Right atrium auricular region (tissue), 2 donors: ENCODE measurements at regions not wholly inside any gene's neighbourhood (a gene's known extent, or its start where the extent isn't known, plus 50 kb on each side); places are given as distances from the start of the nearest gene placed in this dataset.

Source experiments
- DNase-seq: peaks from one replicate; pipeline ENCODE4 v3.0.0-alpha.2; 2019; ENCODE audit warnings: low spot score
- H3K27ac ChIP-seq, 2 donors: fragments of 200-600 bp; sonication (generic); 1 replicate in 1 of 2; 2 replicates in 1 of 2; pipeline ENCODE4 v1.5.1; 2016 to 2019
- H3K27me3 ChIP-seq, 2 donors: fragments of 200-600 bp; sonication (generic); one replicate each; pipeline versions ENCODE4 v1.5.1 to v1.6.0; 2017 to 2019
- H3K36me3 ChIP-seq: fragments of 200-600 bp; sonication (generic); one replicate; pipeline ENCODE4 v1.5.1; 2016
- H3K4me1 ChIP-seq, 2 donors: fragments of 200-600 bp; sonication (generic); one replicate each; pipeline versions ENCODE4 v1.5.1 to v1.6.0; 2017 to 2019
- H3K4me3 ChIP-seq, 2 donors: fragments of 200-600 bp; sonication (generic); 1 replicate in 1 of 2; 2 replicates in 1 of 2; pipeline ENCODE4 v1.5.1; 2017 to 2019; ENCODE audit warnings: mild to moderate bottlenecking in 1 of 2, moderate library complexity in 1 of 2
- H3K9me3 ChIP-seq, 2 donors: fragments of 200-600 bp; sonication (generic); one replicate each; pipeline ENCODE4 v1.5.1; 2019
- TF ChIP-seq, protein P1 (sequence below), 2 donors: fragments of 200-600 bp; sonication (generic); IDR thresholded peaks; one replicate each; pipeline ENCODE4 v1.5.1; 2019; ENCODE audit warnings: antibody characterized with exemption in 2 of 2

DNA sequence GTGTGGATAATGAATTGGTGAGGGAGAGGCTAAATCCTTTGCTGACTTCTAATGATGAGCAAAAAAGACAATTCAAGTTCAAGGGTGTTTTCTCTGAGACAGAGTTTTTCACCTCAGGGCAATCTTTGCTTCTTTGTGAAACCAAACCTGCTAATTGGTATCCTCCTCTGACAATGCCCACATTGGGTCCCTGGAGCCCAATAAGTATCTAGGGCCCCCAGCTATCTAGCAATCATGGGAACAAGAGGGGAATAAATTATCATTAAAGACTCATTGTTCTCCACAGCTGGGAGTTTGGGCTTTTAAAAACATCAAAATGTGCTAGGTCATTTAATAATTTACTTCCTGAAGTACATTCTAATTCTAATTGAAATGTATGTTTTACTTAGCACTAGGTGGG, 227.3 kb downstream of the TMEM167A start:
- Histone ChIP-seq H3K27ac (no peak overlapping the region), H3K9me3 (no peaks in the 10 kb centered on the region), H3K4me1 (no peaks in the 10 kb centered on the region), H3K4me3 (no peak overlapping the region), H3K27me3 (no peaks in the 10 kb centered on the region), H3K36me3 (no peaks in the 10 kb centered on the region)
- TF ChIP-seq, protein P1, sequence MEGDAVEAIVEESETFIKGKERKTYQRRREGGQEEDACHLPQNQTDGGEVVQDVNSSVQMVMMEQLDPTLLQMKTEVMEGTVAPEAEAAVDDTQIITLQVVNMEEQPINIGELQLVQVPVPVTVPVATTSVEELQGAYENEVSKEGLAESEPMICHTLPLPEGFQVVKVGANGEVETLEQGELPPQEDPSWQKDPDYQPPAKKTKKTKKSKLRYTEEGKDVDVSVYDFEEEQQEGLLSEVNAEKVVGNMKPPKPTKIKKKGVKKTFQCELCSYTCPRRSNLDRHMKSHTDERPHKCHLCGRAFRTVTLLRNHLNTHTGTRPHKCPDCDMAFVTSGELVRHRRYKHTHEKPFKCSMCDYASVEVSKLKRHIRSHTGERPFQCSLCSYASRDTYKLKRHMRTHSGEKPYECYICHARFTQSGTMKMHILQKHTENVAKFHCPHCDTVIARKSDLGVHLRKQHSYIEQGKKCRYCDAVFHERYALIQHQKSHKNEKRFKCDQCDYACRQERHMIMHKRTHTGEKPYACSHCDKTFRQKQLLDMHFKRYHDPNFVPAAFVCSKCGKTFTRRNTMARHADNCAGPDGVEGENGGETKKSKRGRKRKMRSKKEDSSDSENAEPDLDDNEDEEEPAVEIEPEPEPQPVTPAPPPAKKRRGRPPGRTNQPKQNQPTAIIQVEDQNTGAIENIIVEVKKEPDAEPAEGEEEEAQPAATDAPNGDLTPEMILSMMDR (IDR thresholded peaks at IDR 0.05), result no peak
- no peak for DNase-seq

DNA sequence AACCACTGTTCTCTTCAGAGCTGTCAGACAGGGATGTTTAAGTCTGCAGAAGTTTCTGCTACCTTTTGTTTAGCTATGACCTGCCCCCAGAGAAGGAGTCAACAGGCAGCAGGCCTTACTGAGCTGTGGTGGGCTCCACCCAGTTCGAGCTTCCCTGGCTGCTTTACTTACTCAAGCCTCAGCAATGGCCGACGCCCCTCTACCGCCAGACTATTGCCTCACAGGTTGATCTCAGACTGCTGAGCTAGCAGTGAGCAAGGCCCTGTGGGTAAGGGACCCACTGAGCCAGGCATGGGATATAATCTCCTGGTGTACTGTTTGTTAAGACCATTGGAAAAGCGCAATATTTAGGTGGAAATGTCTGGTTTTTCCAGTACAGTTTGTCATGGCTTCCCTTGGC, 229.6 kb downstream of the TMEM167A start:
- Histone ChIP-seq H3K27me3 (no peaks in the 10 kb centered on the region), H3K4me1 (no peaks in the 10 kb centered on the region), H3K4me3 (no peak overlapping the region), H3K9me3 (no peaks in the 10 kb centered on the region), H3K27ac (no peak overlapping the region), H3K36me3 (no peaks in the 10 kb centered on the region)
- DNase-seq, result no peak
- TF ChIP-seq, protein P1 (IDR thresholded peaks at IDR 0.05), result no peak

GRCh38 chr5:82839881-82840280, 237.3 kb downstream of the TMEM167A start:
- no peak overlapping the region for H3K27ac ChIP-seq
- TF ChIP-seq, protein P1 (IDR thresholded peaks at IDR 0.05), result no peak
- H3K36me3 ChIP-seq, result no peaks in the 10 kb centered on the region
- H3K27me3 ChIP-seq, result no peaks in the 10 kb centered on the region
- DNase-seq, result no peak
- H3K9me3 ChIP-seq, result no peaks in the 10 kb centered on the region
- no peaks in the 10 kb centered on the region for H3K4me1 ChIP-seq
- no peak overlapping the region for H3K4me3 ChIP-seq

- DNase-seq, result no peak
- Histone ChIP-seq H3K4me1 (no peaks in the 10 kb centered on the region), H3K9me3 (no peaks in the 10 kb centered on the region), H3K27ac (no peak overlapping the region), H3K36me3 (no peaks in the 10 kb centered on the region), H3K4me3 (no peak overlapping the region), H3K27me3 (no peaks in the 10 kb centered on the region)
- TF ChIP-seq, protein P1 (IDR thresholded peaks at IDR 0.05), result no peak
These were observed 241.7 kb downstream of the TMEM167A start for GRCh38 chr5:82835488-82835887.

GRCh38 chr5:82834151-82834550, 243.0 kb downstream of the TMEM167A start:
- no peaks in the 10 kb centered on the region for H3K9me3 ChIP-seq
- H3K4me3 ChIP-seq, result no peak overlapping the region
- no peaks in the 10 kb centered on the region for H3K36me3 ChIP-seq
- no peak overlapping the region for H3K27ac ChIP-seq
- H3K27me3 ChIP-seq, result no peaks in the 10 kb centered on the region
- TF ChIP-seq, protein P1 (IDR thresholded peaks at IDR 0.05), result no peak
- no peaks in the 10 kb centered on the region for H3K4me1 ChIP-seq
- DNase-seq, result no peak

- DNase-seq, result no peak
- no peaks in the 10 kb centered on the region for H3K9me3 ChIP-seq
- no peaks in the 10 kb centered on the region for H3K36me3 ChIP-seq
- no peaks in the 10 kb centered on the region for H3K27me3 ChIP-seq
- H3K4me1 ChIP-seq, result no peaks in the 10 kb centered on the region
- H3K4me3 ChIP-seq, result no peak overlapping the region
- no peak overlapping the region for H3K27ac ChIP-seq
- TF ChIP-seq, protein P1 (IDR thresholded peaks at IDR 0.05), result no peak
These were observed 243.9 kb downstream of the TMEM167A start for GRCh38 chr5:82833277-82833676.
